Sigmoid colon (tissue), 4 donors: ENCODE measurements at regions not wholly inside any gene's neighbourhood (a gene's known extent, or its start where the extent isn't known, plus 50 kb on each side); places are given as distances from the start of the nearest gene placed in this dataset.

Source experiments
- CTCF ChIP-seq, 4 experiments: fragments of 450-650 bp in 3 of 4; fragments of 200-600 bp in 1 of 4; IDR thresholded peaks; one replicate each; pipeline ENCODE4 v1.5.1; 2016 to 2019; ENCODE audit warnings: antibody characterized with exemption in 4 of 4, mild to moderate bottlenecking in 3 of 4, moderate library complexity in 2 of 4
- EP300 ChIP-seq, 4 donors: sonication (generic); formaldehyde crosslinking; IDR thresholded peaks; one replicate each; pipeline ENCODE4 v1.6.1; 2017; ENCODE audit warnings: antibody characterized with exemption in 4 of 4
- POLR2A ChIP-seq, 2 donors: fragments of 450-650 bp; IDR thresholded peaks; one replicate each; pipeline ENCODE4 v1.6.1; 2016; ENCODE audit warnings: antibody characterized with exemption in 2 of 2, mild to moderate bottlenecking in 2 of 2, moderate library complexity in 2 of 2
- POLR2AphosphoS5 ChIP-seq, 4 donors: sonication (generic); formaldehyde crosslinking; IDR thresholded peaks; one replicate each; pipeline ENCODE4 v1.6.1; 2017; ENCODE audit warnings: antibody characterized with exemption in 4 of 4

GRCh38 chr15:68506071-68506470, 72.7 kb upstream of the CORO2B start:
- TF ChIP-seq CTCF (IDR thresholded peaks at IDR 0.05), result no peak
- no peak for TF ChIP-seq POLR2A (IDR thresholded peaks at IDR 0.05)
- TF ChIP-seq EP300 (IDR thresholded peaks at IDR 0.05), result no peak
- no peak for TF ChIP-seq POLR2AphosphoS5 (IDR thresholded peaks at IDR 0.05)
